HG03378 (cell line): ENCODE measurements at regions not wholly inside any gene's neighbourhood (a gene's known extent, or its start where the extent isn't known, plus 50 kb on each side); places are given as distances from the start of the nearest gene placed in this dataset.

Experiments used
- ATAC-seq: cut with Tn5 transposase; IDR thresholded peaks from one replicate; pipeline ENCODE4 v1.9.1; 2021; ENCODE audit warnings: mild to moderate bottlenecking, moderate library complexity; ENCODE audit not compliant: unreplicated experiment

DNA sequence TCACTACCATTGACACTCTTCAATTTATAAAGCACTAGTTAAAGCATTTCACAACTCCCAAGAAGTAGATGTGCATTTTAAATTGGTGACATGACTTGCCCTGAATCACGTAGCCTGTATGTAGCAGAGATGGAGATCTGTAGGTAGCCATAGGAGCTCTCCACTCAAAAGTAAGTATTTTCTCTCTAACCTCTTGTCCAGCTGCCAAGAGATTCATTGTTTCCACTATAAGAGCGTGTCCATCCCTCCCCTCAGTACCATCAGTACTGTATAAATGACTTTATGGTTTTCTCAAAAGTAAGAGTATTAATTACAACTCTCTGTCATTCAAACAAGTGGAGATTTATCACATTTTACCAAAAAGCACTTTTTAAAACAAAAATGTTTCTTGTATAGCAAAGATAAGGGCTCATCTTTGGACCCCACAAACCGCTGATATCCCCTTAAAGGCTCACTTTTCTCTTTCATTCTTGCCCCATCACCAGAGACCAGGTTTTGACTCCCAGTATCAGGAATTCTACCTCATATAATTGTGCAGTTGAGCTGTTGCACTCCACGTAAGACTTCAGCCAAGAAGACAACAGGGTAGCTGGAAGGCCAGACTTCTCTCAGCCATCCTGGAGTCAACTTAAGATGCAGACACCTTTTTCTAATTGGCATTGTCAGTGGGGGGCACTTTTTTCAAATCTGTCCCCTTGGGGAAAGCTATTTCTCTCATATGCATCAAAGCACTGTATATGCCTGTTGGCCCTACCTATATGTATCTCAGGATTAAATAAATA lies 78.0 kb upstream of the GALNT5 start:
- ATAC-seq, result no peak

DNA sequence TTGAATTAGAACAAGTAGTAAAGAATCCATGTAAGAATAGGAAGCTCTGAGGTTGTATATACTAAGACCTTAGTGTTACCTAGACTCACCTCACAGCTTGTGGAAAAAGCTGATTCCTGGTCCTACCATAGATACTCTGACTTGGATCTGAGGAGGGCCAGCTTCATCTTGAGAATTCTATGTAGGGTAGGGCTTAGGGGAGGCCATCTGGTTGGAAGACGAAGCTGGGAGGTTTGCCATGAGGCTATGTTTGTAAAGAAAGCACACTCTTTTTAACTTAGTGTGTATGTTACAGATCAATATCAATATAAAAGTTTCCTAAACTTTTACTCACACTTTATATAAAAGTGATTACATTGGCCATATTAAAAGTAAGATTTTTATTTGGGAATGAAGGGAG lies 77.1 kb upstream of the GALNT5 start:
- ATAC-seq, result no peak

DNA sequence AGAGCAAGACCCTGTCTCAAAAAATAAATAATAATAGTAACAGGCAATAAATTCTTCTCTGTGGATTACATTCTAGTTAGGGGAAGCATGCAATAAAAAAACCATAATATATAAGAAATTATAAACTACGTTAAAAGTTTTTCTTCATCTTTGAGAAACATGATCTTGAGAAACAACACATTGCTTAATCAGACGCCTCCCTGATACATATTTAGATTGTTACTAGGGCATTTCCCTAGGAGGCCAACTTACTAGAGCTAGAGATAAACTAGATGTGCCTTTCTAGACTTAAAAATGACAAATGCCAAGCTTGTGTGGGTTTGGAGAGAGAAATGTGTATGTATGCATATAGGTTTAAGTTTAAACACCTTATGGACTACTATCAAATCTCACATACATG lies 76.3 kb upstream of the GALNT5 start:
- no peak for ATAC-seq

DNA sequence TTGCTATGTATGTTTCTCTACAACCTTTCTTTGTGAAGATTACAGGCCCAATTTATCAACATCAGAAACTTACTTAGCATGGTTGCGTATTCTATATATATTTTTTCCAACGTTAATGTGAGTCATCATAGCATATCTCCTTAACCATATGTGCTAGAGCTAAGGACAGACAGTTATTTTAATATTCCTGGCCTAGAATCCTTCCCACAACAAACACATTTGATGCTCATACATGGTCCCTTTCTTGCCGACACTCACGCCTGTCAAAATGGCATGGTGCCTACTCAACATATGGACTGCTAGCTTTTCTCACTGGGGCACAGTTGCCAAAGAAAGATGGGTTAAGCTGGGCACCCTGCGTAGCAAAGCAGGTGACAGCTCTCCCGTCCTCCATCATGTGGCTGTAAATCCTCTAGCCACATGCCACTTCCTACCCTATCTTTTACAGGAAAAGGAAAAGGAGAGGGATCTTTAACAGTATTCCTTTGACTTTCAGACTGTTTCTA lies 75.2 kb upstream of the GALNT5 start:
- ATAC-seq, result no peak

DNA sequence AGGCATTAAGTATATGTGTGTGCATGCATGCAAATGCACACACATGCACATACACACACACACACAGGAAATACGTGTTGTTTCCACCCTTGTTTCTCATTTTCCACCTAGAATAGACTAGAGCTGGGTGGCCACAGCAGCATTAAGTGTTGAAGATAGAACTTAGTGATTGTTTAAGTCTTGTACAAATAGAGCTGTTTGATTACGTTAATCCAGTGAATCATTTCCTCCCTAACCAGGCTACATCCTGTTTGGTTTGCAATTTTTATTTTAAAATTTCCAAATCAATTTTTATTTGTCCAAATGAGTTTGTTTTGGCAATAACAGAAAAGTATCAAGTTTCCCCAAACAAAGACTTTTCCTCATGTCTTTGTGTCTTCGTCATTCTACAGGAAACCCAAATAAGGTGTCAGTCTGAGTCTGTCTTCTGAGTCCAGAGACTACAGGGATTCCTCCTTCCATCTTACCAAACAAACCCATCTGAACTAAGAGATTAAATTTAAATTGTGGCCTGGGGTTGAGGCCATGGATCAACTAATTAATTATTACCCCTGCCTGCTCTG lies 74.6 kb upstream of the GALNT5 start:
- no peak for ATAC-seq

DNA sequence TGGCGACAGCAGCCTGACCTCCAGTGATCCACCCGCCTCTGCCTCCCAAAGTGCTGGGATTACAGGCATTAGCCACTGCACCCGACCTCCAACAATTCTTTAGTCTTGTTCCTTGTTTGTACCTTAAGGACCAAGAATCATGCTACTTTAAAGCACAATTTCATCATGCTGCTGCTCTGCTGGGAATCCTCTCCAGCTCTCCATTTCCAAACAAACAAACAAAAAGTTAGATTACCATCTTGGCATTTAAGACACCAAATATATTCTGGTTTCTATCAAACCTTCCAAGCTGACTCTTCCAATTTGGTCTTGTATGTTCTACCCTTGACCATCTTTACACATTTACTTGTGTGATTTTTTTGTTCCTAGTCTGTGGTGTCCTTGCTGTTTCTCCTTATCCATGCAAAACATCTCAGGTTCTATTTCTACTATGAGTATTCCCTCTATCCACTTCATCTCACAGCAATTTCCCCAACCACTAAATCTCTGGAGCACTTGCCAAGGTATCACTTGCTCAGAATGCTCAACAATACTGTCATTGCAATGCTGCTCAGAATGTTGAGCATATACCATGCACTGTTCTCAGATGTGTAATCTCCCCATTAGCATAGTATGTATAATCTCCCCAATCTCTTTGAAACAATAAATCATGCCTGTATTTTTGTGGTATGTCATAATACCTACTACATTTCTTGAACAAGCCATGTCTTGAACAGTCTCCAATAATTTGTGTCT lies 73.2 kb upstream of the GALNT5 start:
- no peak for ATAC-seq

DNA sequence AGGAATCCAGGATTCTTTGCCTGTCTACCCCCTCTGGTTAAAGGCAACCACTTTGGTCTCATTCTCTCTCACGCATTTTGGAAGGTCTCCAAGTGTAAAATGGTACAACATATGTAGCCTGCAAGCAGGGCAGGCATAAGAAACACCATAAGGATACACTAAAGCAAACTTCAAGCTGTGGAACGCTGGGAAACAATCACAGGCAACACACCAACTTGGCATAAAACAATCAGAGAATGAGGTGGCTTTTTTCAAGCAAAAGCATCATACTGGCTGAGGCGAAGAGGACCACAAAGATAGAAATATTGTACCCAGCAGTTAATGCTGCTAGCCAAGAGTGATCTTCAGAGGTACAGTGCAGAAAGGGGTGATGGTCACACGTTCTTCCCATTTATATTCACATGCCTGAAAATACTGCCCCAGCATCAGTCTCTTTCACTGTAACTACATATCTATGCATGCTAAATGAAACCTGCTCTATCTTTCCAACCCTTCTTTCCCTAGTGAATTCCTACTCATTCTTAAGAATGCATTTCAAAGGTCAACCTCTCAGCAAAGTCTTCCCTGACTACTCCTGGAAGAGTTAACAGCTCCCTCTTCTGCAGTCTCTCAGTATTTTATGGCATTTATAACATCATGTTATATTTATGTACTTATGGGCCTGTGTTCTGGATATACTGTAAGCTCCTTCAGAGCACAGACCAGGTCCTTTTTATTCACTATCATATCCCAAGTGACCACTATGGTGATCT lies 71.9 kb upstream of the GALNT5 start:
- ATAC-seq, result no peak

DNA sequence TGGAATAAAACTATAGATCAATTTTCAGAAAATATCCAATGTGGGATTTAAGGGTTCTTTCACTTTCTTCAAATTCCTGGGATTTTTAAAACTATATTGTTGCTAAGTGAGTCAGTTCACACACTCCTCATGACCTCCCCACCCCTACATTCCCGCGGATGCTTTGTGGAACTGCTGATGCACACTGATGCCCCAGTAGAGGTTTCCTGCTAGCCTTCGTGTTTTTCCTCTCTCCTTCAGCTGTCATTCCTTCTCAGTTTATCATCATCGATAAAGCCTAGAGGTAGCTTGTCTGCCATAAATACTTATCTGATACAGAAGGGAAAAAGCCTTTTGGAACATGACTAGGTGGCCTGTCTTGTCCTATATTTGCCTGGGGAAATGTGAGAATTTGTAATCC lies 67.4 kb upstream of the GALNT5 start:
- ATAC-seq, result no peak

DNA sequence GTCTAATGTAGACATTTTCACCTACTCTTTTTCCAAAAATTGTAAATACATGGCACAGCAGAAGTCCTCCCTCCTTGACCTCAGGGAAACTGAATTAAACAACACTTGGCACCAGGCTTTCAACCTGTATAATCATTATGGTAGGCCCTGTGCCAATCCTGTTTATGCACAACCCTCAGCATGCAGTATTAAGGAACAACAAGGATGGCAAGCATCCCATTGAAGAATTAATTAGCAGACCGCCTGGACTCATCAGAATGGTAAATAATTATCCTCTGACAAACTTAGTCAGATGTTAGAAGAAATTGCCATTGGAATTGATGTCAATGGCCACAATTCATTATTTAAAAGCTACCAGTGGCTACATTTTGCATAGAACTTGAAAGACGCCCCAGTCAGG lies 66.3 kb upstream of the GALNT5 start:
- no peak for ATAC-seq

DNA sequence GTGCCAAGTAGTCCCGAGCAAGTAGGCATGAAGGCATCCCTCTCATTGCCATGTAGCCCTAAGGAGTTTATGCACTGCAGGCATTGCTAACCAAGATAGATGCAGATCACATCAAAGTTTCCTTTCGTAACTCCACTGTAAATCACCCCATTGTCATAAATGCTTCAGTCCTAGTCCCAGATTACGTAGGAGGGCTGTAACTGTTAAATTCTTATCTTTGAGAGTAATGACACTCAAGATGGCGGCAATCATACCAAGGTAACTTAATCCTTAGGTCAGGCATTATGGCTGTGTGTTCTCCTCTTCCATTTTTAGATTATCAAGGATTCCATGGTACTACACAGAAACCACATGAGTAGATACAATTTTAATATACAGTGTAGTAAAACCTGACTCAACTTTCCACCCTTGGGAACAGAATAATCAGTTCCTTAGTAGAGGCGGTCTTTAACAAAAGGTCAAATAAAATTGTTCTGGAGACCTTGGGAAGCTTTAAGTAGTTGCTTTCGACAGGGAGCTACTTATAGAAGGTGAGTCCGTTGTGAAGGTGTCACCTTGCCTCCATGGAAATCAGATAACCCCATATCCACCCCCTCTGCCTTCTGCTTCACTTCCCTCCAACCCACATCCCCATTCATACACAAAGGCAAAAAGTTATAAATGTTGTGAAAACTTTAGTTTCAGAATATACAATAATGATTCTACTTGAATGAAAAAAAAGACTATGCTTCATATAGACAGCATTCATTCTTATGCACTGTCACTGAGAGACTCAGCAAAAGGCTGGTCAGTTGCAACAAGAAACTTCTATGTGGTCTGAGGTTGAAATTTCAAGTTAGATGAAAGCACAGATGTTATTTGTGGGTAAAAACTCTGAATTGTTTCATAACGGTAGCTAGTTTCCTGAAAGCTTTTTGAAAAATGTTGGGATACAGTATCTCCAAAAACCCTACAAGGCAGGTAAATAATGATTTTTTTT lies 64.8 kb upstream of the GALNT5 start:
- ATAC-seq, result peak; percentile 67

DNA sequence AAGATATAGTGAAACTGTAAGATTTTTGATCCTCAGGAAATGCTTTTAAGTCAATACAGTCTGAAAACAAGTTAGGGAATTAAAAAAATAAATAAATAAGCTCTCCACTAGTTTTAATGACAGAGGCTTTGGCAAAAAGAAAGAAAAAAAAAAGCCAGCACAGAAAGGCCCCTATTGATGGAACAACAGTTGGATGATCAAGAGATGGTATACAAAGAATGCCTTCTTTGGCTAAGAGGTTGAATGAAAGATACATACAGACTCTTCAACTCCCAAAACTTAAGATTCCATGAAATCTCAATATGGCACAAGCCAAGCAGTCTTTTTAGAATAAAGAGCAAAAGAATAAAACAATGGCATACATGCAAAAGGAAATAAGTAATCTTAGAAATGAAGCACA lies 64.0 kb upstream of the GALNT5 start:
- ATAC-seq, result no peak

DNA sequence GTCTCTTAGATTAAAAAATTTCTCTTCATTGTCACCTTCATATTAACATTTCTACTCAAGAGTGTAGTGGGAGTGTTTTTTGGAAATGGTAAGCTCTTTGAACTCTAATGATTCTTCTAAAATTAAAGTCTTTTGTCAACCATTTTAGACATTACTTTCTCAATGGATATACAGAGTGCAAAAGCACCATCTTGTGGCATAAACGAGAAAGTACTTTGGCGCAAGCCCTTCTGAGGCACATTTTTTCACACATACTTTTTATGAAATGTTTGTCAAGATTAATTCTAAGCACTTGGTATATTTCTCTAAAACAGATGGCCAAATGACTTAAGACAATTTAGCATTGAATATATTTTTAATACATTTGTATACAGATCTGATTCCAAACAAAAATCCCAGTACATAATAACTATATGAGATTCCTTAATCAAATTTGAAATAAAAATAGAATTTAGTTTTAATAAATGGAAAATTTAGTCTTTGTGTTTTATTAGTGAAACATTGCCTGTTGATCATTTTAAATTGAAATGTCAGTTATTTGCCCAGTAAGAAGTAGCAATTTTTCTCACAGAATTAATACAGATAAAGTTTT lies 63.3 kb upstream of the GALNT5 start:
- peak; percentile 80 for ATAC-seq

DNA sequence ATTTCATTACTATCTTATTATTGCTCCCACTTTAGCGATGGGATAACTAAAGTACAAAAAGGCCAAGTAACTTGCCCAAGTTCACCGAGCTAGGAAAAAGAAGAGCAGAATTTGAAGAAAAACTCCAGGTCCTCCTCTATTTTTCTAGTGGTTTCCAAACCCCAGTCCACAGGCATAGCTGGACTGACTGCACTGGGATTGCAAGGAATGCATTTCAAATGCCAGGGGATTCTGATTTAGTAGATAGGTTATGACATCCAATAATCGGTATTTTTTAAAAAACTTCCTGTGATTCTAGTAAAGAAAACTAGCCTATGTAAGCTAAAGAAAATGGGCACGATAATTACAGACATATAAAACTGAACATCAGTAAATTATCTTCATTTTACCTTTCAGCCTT lies 62.7 kb upstream of the GALNT5 start:
- ATAC-seq, result no peak

DNA sequence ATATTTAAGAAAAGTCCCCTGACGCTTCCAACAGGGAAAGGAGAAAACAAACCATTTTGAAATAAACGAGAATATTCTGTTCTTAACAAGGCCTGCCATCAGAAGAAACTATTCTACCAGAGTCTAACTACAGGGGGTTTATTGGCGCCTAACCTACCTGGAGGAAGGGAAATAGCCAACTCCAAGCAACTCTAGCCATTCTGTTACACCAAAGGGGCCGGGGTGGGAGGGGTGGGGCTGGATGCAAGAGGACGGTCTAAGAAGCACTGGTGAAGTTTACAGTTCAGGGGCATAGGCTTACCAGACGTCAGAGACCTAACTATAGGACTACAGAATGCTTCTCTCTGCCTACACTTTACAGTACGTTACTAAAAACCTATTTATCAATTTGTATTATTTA lies 60.5 kb upstream of the GALNT5 start:
- no peak for ATAC-seq

DNA sequence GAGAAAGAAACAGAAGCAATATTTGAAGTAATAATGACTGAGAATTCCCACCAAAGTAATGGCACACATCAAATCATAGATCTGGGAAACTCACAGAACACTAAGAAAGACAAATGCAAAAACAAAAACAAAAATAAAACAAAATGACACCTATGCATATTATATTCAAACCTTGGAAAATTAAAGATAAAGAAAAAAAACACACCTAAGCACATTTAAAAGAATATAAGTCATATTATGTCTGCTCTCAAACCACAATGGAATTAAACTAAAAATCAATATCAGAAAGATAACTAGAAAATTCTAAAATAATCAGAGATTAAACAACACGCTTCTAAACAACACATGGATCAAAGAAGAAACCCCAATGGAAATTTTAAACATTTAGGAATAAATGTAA lies 59.7 kb upstream of the GALNT5 start:
- no peak for ATAC-seq

DNA sequence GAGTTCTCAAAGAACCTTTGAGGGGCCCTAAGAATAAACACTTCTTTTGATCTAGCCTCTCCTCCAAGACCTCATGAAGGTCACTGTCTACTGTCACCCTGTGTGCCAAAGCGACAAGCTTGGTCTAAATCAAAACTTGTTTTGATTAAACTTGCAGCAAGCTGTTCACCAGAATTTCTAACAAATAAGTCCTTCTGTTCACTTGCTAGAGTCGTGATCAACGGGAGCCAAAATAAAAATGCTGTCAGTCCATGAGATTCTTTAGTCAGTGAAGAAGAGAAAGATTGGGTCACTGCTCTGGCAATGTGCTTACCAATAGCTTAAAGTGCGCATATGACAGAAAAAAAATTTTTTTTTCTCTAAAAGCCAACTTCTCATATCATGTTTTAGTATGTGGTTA lies 53.9 kb upstream of the GALNT5 start:
- ATAC-seq, result no peak

DNA sequence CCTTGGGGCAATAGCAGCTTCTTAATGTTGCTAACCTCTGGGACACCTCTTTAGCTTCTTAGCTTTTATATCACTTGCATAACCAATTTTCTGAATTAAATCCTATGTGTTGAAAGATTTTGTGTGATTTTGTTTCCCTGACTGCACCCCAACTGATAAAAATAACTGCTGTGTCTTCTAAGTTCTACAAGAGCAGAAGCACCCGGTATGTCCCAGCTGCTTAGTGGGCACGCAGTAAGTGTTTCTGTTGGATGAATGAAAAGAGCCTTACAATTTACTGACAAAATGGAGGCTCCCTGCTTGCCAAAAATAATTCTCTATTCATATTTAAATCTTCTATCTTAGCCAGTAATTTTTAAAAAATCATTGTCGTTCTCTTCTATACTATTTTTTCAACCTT lies 53.1 kb upstream of the GALNT5 start:
- no peak for ATAC-seq

DNA sequence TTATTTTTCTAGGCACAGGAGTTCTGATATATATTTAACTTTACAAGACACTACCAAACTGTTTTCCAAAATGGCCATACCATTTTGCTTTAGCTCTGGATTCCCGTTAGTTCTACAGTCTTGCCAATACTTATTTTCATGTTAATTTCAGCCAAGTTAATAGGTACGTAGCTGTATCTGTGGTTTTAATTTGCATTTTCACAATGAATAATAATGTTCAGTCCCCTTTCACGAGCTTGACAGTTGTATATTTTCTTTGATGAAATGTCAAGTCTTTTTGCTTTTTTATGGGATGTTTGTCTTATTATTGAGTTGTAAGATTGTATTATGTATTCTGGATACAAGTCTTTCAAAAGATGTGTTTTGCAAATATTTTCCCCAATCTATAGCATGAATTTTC lies 50.6 kb upstream of the GALNT5 start:
- ATAC-seq, result no peak
